ENCODE measurements at regions not wholly inside any gene's neighbourhood (a gene's known extent, or its start where the extent isn't known, plus 50 kb on each side); places are given as distances from the start of the nearest gene placed in this dataset.

- no peaks in the 10 kb centered on the region for H3K4me1 Mint-ChIP-seq
- intact Hi-C loops (cut with micrococcal nuclease): no loop called here
- H3K4me2 ChIP-seq (replicated peaks; ENCODE audit: low read depth, low read length, poor library complexity, severe bottlenecking): no peak overlapping the region
- no peaks in the 10 kb centered on the region for H3K36me3 ChIP-seq (replicated peaks in 1 of 2; ENCODE audit: control extremely low read depth in 1 of 2, control insufficient read depth in 1 of 2, extremely low read depth in 1 of 2, insufficient read depth in 2 of 2, low read length in 1 of 2)
- H3K4me3 ChIP-seq (ENCODE audit: control extremely low read depth in 1 of 5, extremely low read depth in 1 of 5, insufficient read depth in 1 of 5, low read depth in 2 of 5, low read length in 4 of 5): no peak overlapping the region
- DNase-seq (no peak), ATAC-seq (ENCODE audit: low read depth) (no peak)
- no peak overlapping the region for H3K4me3 Mint-ChIP-seq
- POLR2A ChIA-PET: no interaction called here
- no peaks in the 10 kb centered on the region for H3K27me3 ChIP-seq (replicated peaks in 1 of 4; ENCODE audit: control extremely low read depth in 1 of 4, control insufficient read depth in 3 of 4, insufficient read depth in 4 of 4, low read length in 3 of 4)
- no peaks in the 10 kb centered on the region for H3K9me3 Mint-ChIP-seq (ENCODE audit: insufficient read depth)
- no peaks in the 10 kb centered on the region for H3K79me2 ChIP-seq (ENCODE audit: control insufficient read depth, insufficient read depth, low read length)
- WGBS (ENCODE audit: insufficient coverage): no CpG with 5 or more reads among the region's 4 CpGs
- CTCF ChIA-PET: no interaction called here
- H3K9ac ChIP-seq (ENCODE audit: low read length): no peak overlapping the region
- H3K27ac Mint-ChIP-seq: no peak overlapping the region
- H3K4me1 ChIP-seq (ENCODE audit: control insufficient read depth in 2 of 2, insufficient read depth in 2 of 2, low read length in 2 of 2): no peaks in the 10 kb centered on the region
- H3K27me3 Mint-ChIP-seq: peaks cover 8% of the 10 kb centered on the region
- H2AFZ ChIP-seq (ENCODE audit: insufficient read depth, low read depth, low read length, poor library complexity, severe bottlenecking): no peak overlapping the region
- H3K27ac ChIP-seq (ENCODE audit: low read length in 2 of 2): no peak overlapping the region
- H3K9me3 ChIP-seq (ENCODE audit: control extremely low read depth in 1 of 3, control insufficient read depth in 2 of 3, insufficient read depth in 1 of 3, low read length in 2 of 3): peaks cover 0 to 1% (median 0%) of the 10 kb centered on the region in 3 donors
- no peaks in the 10 kb centered on the region for H4K20me1 ChIP-seq (ENCODE audit: control insufficient read depth, insufficient read depth, low read length, poor library complexity, severe bottlenecking)
- TF ChIP-seq EZH2 (IDR thresholded peaks at IDR 0.05; ENCODE audit: borderline replicate concordance, insufficient read depth, low read depth, low read length, poor library complexity, severe bottlenecking): no peak
Measured at GRCh38 chr4:158997660-158998349, 105.1 kb upstream of the RAPGEF2 start.

GRCh38 chr4:158998624-158999023 is 104.3 kb upstream of the RAPGEF2 start:
- Histone ChIP-seq H3K4me1 (ENCODE audit: control insufficient read depth in 2 of 2, insufficient read depth in 2 of 2, low read length in 2 of 2) (no peaks in the 10 kb centered on the region), H3K9ac (ENCODE audit: low read length) (no peak overlapping the region), H3K27me3 (replicated peaks in 1 of 4; ENCODE audit: control extremely low read depth in 1 of 4, control insufficient read depth in 3 of 4, insufficient read depth in 4 of 4, low read length in 3 of 4) (no peaks in the 10 kb centered on the region), H3K4me2 (replicated peaks; ENCODE audit: low read depth, low read length, poor library complexity, severe bottlenecking) (no peak overlapping the region), H3K36me3 (replicated peaks in 1 of 2; ENCODE audit: control extremely low read depth in 1 of 2, control insufficient read depth in 1 of 2, extremely low read depth in 1 of 2, insufficient read depth in 2 of 2, low read length in 1 of 2) (no peaks in the 10 kb centered on the region), H4K20me1 (ENCODE audit: control insufficient read depth, insufficient read depth, low read length, poor library complexity, severe bottlenecking) (no peaks in the 10 kb centered on the region), H3K27ac (ENCODE audit: low read length in 2 of 2) (no peak overlapping the region), H3K4me3 (ENCODE audit: control extremely low read depth in 1 of 5, extremely low read depth in 1 of 5, insufficient read depth in 1 of 5, low read depth in 2 of 5, low read length in 4 of 5) (no peak overlapping the region), H2AFZ (ENCODE audit: insufficient read depth, low read depth, low read length, poor library complexity, severe bottlenecking) (no peak overlapping the region), H3K79me2 (ENCODE audit: control insufficient read depth, insufficient read depth, low read length) (no peaks in the 10 kb centered on the region), H3K9me3 (ENCODE audit: control extremely low read depth in 1 of 3, control insufficient read depth in 2 of 3, insufficient read depth in 1 of 3, low read length in 2 of 3) (peaks cover 0 to 1% (median 0%) of the 10 kb centered on the region in 3 donors)
- ChIA-PET CTCF (no interaction called here), POLR2A (no interaction called here)
- intact Hi-C loops (cut with micrococcal nuclease): no loop called here
- ATAC-seq (ENCODE audit: low read depth): no peak
- H3K27ac Mint-ChIP-seq: no peak overlapping the region
- H3K4me3 Mint-ChIP-seq: no peak overlapping the region
- TF ChIP-seq CTCF (IDR thresholded peaks at IDR 0.05) (no peak), EZH2 (IDR thresholded peaks at IDR 0.05; ENCODE audit: borderline replicate concordance, insufficient read depth, low read depth, low read length, poor library complexity, severe bottlenecking) (no peak)
- DNase-seq: no peak
- WGBS (ENCODE audit: insufficient coverage): no CpG with 5 or more reads among the region's 6 CpGs
- H3K9me3 Mint-ChIP-seq (ENCODE audit: insufficient read depth): no peaks in the 10 kb centered on the region
- H3K27me3 Mint-ChIP-seq: peaks cover 17% of the 10 kb centered on the region
- H3K4me1 Mint-ChIP-seq: no peaks in the 10 kb centered on the region

All from B cell (primary cell).